ENCODE measurements at regions not wholly inside any gene's neighbourhood (a gene's known extent, or its start where the extent isn't known, plus 50 kb on each side); places are given as distances from the start of the nearest gene placed in this dataset.
A peak's percentile ranks its signal among the peaks of the same experiment; 100 is the strongest.

GRCh38 chr18:39969803-39970494 lies 1985.1 kb upstream of the PIK3C3 start:
- no peak for DNase-seq (ENCODE audit: low read depth)
- TF ChIP-seq, protein P1, sequence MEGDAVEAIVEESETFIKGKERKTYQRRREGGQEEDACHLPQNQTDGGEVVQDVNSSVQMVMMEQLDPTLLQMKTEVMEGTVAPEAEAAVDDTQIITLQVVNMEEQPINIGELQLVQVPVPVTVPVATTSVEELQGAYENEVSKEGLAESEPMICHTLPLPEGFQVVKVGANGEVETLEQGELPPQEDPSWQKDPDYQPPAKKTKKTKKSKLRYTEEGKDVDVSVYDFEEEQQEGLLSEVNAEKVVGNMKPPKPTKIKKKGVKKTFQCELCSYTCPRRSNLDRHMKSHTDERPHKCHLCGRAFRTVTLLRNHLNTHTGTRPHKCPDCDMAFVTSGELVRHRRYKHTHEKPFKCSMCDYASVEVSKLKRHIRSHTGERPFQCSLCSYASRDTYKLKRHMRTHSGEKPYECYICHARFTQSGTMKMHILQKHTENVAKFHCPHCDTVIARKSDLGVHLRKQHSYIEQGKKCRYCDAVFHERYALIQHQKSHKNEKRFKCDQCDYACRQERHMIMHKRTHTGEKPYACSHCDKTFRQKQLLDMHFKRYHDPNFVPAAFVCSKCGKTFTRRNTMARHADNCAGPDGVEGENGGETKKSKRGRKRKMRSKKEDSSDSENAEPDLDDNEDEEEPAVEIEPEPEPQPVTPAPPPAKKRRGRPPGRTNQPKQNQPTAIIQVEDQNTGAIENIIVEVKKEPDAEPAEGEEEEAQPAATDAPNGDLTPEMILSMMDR (IDR thresholded peaks at IDR 0.05; ENCODE audit: insufficient read depth, low read depth, low read length) = no peak
- no peak overlapping the region for H3K4me3 ChIP-seq (ENCODE audit: low read depth, low read length)

DNA sequence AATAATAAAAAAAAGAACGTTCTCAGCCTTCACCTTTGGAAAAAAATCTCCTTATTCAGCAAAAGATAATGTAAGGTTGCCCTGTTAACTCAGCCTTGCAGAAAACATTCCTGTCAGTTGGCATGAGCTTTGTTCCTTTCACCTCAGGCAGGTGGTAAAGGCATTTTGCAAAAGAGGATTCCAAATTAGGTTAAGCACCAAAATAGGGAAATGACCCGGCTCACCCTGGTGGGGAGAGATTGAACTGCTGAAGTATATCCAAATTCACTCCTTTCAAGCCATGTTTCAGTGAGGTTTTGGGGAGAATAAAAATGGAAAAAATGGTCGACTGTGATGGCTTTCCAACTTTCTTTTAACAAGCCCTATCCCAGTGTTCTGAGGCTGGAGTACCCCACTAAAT lies 1988.8 kb upstream of the PIK3C3 start:
- H3K4me3 ChIP-seq (ENCODE audit: low read depth, low read length) = no peak overlapping the region
- DNase-seq (ENCODE audit: low read depth) = no peak
- TF ChIP-seq, protein P1 (IDR thresholded peaks at IDR 0.05; ENCODE audit: insufficient read depth, low read depth, low read length) = peak; percentile 45

DNA sequence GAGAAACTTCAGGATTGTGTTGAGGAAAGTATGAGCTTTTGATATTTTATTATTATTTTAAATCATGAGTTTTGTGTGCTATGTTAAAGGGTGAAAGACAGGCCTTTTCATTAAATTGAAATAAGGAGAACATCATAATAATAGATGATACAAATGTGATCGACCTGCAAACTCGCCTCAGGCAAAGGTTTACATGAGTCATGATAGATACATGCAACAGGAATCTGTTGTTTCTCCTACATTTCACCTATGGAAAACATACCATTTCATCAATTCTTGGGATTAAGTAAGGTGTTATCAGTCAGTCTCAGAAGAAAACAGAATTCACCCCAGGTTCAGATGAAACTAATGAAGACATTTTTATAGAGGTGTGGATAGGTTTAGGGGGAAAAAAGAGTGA lies 1992.5 kb upstream of the PIK3C3 start:
- H3K4me3 ChIP-seq (ENCODE audit: low read depth, low read length) = no peak overlapping the region
- TF ChIP-seq, protein P1 (IDR thresholded peaks at IDR 0.05; ENCODE audit: insufficient read depth, low read depth, low read length) = no peak
- DNase-seq (ENCODE audit: low read depth) = no peak

DNA sequence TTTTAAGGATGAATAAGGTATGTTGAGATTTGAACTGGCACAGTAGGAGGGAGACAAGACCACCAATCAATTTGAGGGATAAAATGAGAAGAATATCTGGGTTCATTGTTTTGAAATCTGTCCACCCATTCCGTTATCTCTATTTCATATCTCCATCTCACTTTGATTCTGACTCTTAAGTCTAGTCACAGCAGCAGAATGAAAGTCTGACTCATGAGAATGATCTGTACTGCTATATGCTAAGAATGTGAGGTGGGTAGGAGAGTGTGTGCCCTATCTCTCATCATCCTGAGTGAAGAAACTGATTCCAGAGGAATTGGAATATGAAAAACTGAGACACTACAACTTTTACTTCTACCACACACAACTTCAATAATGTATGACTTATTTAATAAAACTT lies 1994.5 kb upstream of the PIK3C3 start:
- TF ChIP-seq, protein P1 (IDR thresholded peaks at IDR 0.05; ENCODE audit: insufficient read depth, low read depth, low read length) = no peak
- H3K4me3 ChIP-seq (ENCODE audit: low read depth, low read length) = no peak overlapping the region
- DNase-seq (ENCODE audit: low read depth) = no peak

- no peak for DNase-seq (ENCODE audit: low read depth)
- no peak overlapping the region for H3K4me3 ChIP-seq (ENCODE audit: low read depth, low read length)
- TF ChIP-seq, protein P1 (IDR thresholded peaks at IDR 0.05; ENCODE audit: insufficient read depth, low read depth, low read length) = no peak
These were observed 1995.2 kb upstream of the PIK3C3 start for GRCh38 chr18:39959839-39960238.

DNA sequence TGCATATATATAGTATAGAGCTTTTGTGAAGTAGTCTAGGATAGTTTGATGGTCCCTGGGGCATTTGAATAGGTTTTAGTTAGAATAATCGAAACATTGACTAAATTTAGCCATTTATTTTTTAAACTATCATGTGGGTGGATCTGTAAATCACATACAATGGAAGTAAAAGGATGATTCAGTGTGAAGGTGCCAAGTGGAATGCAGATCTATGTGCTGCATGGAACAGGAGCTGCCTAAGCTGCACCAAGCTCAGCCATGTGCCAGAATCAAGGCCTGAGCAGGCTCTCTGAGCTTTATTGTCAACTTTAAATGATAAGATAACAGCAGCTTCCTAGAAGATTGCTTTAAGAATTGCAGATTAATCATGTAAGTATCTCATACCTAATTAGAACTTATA lies 1996.2 kb upstream of the PIK3C3 start:
- no peak overlapping the region for H3K4me3 ChIP-seq (ENCODE audit: low read depth, low read length)
- no peak for DNase-seq (ENCODE audit: low read depth)
- TF ChIP-seq, protein P1 (IDR thresholded peaks at IDR 0.05; ENCODE audit: insufficient read depth, low read depth, low read length) = no peak

DNA sequence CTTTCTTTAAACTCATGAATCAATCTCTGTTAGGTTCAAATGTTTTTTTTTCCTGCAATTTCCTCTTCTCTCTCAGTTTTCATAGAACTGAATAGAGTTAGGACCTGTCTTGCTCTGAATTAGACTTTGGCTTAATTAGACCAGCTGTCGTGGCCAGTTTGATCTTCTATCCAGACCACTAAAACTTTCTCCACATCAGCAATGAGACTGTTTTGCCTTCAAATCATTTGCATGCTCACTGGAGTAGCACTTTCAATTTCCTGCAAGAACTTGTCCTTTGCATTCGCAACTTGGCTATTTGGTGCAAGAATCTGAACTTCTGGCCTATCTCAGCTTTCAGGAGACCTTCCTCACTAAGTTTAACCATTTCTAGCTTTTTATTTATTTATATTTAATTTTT lies 2002.2 kb upstream of the PIK3C3 start:
- no peak for DNase-seq (ENCODE audit: low read depth)
- no peak overlapping the region for H3K4me3 ChIP-seq (ENCODE audit: low read depth, low read length)
- TF ChIP-seq, protein P1 (IDR thresholded peaks at IDR 0.05; ENCODE audit: insufficient read depth, low read depth, low read length) = no peak

All from fibroblast of villous mesenchyme (primary cell).